ENCODE measurements at regions not wholly inside any gene's neighbourhood (a gene's known extent, or its start where the extent isn't known, plus 50 kb on each side); places are given as distances from the start of the nearest gene placed in this dataset.

GRCh38 chr17:14756479-14756878, 455.6 kb downstream of the HS3ST3B1 start:
- no peak for TF ChIP-seq CTCF (IDR thresholded peaks at IDR 0.05; ENCODE audit: low read depth, low read length)
- H3K4me3 ChIP-seq (ENCODE audit: low read depth, low read length): no peak overlapping the region

GRCh38 chr17:14755002-14755401, 454.1 kb downstream of the HS3ST3B1 start:
- TF ChIP-seq CTCF (IDR thresholded peaks at IDR 0.05; ENCODE audit: low read depth, low read length): no peak
- no peak overlapping the region for H3K4me3 ChIP-seq (ENCODE audit: low read depth, low read length)

GRCh38 chr17:14753383-14753782, 452.5 kb downstream of the HS3ST3B1 start:
- H3K4me3 ChIP-seq (ENCODE audit: low read depth, low read length): no peak overlapping the region
- TF ChIP-seq CTCF (IDR thresholded peaks at IDR 0.05; ENCODE audit: low read depth, low read length): no peak

- no peak overlapping the region for H3K4me3 ChIP-seq (ENCODE audit: low read depth, low read length)
- no peak for TF ChIP-seq CTCF (IDR thresholded peaks at IDR 0.05; ENCODE audit: low read depth, low read length)
Observed at GRCh38 chr17:14752011-14752410, 451.1 kb downstream of the HS3ST3B1 start.

GRCh38 chr17:14750866-14751265, 450.0 kb downstream of the HS3ST3B1 start:
- no peak overlapping the region for H3K4me3 ChIP-seq (ENCODE audit: low read depth, low read length)
- no peak for TF ChIP-seq CTCF (IDR thresholded peaks at IDR 0.05; ENCODE audit: low read depth, low read length)

GRCh38 chr17:14749269-14749668, 448.4 kb downstream of the HS3ST3B1 start:
- no peak for TF ChIP-seq CTCF (IDR thresholded peaks at IDR 0.05; ENCODE audit: low read depth, low read length)
- no peak overlapping the region for H3K4me3 ChIP-seq (ENCODE audit: low read depth, low read length)

- TF ChIP-seq CTCF (IDR thresholded peaks at IDR 0.05; ENCODE audit: low read depth, low read length): no peak
- H3K4me3 ChIP-seq (ENCODE audit: low read depth, low read length): no peak overlapping the region
Observed at GRCh38 chr17:14748036-14748710, 447.3 kb downstream of the HS3ST3B1 start.
